Uterus (tissue), 2 donors: ENCODE measurements at regions not wholly inside any gene's neighbourhood (a gene's known extent, or its start where the extent isn't known, plus 50 kb on each side); places are given as distances from the start of the nearest gene placed in this dataset.

Experiments
- CTCF ChIP-seq, 4 experiments: fragments of 200-600 bp in 2 of 4; fragments of 450-650 bp in 2 of 4; sonication (generic) in 2 of 4; IDR thresholded peaks; one replicate each; pipeline ENCODE4 v1.5.1; 2016 to 2019; ENCODE audit warnings: antibody characterized with exemption in 4 of 4, mild to moderate bottlenecking in 2 of 4, moderate library complexity in 1 of 4
- POLR2A ChIP-seq, 2 donors: fragments of 450-650 bp; IDR thresholded peaks; one replicate each; pipeline ENCODE4 v1.6.1; 2016; ENCODE audit warnings: antibody characterized with exemption in 2 of 2, mild to moderate bottlenecking in 1 of 2, moderate library complexity in 1 of 2

- TF ChIP-seq CTCF (IDR thresholded peaks at IDR 0.05) (no peak), POLR2A (IDR thresholded peaks at IDR 0.05) (no peak)
Observed at GRCh38 chr1:157368363-157368762, 184.0 kb downstream of the FCRL5 start.
